Hepatocyte (in vitro differentiated cells): ENCODE measurements at regions not wholly inside any gene's neighbourhood (a gene's known extent, or its start where the extent isn't known, plus 50 kb on each side); places are given as distances from the start of the nearest gene placed in this dataset.

Experiments
- DNase-seq: peaks from one replicate; pipeline ENCODE4 v3.0.0-alpha.2; 2016; ENCODE audit warnings: low spot score
- H2AFZ ChIP-seq: fragments of 200-600 bp; sonication (generic); 2 replicates; pipeline ENCODE4 v1.6.0; 2016; ENCODE audit warnings: antibody characterized with exemption, mild to moderate bottlenecking
- H3K27ac ChIP-seq: fragments of 200-600 bp; sonication (generic); 2 replicates; pipeline ENCODE4 v1.5.1; 2016; ENCODE audit warnings: mild to moderate bottlenecking
- H3K27me3 ChIP-seq: fragments of 200-600 bp; sonication (generic); 2 replicates; pipeline ENCODE4 v1.6.1; 2016
- H3K36me3 ChIP-seq: fragments of 200-600 bp; sonication (generic); replicated peaks from 2 replicates; pipeline ENCODE4 v1.5.1; 2016; ENCODE audit warnings: low read depth; ENCODE audit not compliant: insufficient read depth
- H3K4me1 ChIP-seq: fragments of 200-600 bp; sonication (generic); 2 replicates; pipeline ENCODE4 v1.5.1; 2016; ENCODE audit warnings: mild to moderate bottlenecking, moderate library complexity; ENCODE audit not compliant: insufficient read depth
- H3K4me2 ChIP-seq: fragments of 200-600 bp; sonication (generic); 2 replicates; pipeline ENCODE4 v1.6.0; 2016
- H3K4me3 ChIP-seq: fragments of 200-600 bp; sonication (generic); 2 replicates; pipeline ENCODE4 v1.5.1; 2016; ENCODE audit warnings: mild to moderate bottlenecking
- H3K79me2 ChIP-seq: fragments of 200-600 bp; sonication (generic); 2 replicates; pipeline ENCODE4 v1.6.0; 2017; ENCODE audit warnings: mild to moderate bottlenecking
- H3K9me2 ChIP-seq: fragments of 200-600 bp; sonication (generic); replicated peaks from 2 replicates; pipeline ENCODE4 v1.6.0; 2017; ENCODE audit warnings: mild to moderate bottlenecking; ENCODE audit not compliant: insufficient read depth
- H3K9me3 ChIP-seq: fragments of 200-600 bp; sonication (generic); 2 replicates; pipeline ENCODE4 v1.5.1; 2016; ENCODE audit warnings: low read depth, mild to moderate bottlenecking
- H4K20me1 ChIP-seq: fragments of 200-600 bp; sonication (generic); 2 replicates; pipeline ENCODE4 v1.6.0; 2016; ENCODE audit warnings: mild to moderate bottlenecking; ENCODE audit not compliant: insufficient read depth, poor library complexity, severe bottlenecking
- EZH2 ChIP-seq: fragments of 200-600 bp; sonication (generic); IDR thresholded peaks from 2 replicates; pipeline ENCODE4 v1.6.1; 2016; ENCODE audit warnings: antibody characterized with exemption, mild to moderate bottlenecking, borderline replicate concordance
- EZH2phosphoT487 ChIP-seq: fragments of 200-600 bp; sonication (generic); IDR thresholded peaks from one replicate; pipeline ENCODE4 v1.6.1; 2018; ENCODE audit warnings: antibody characterized with exemption, mild to moderate bottlenecking, low read depth, moderate library complexity; ENCODE audit not compliant: unreplicated experiment, severe bottlenecking
- WGBS: methylation state at CpG from one replicate; pipeline ENCODE4 v1.1.6; 2016; ENCODE audit warnings: low lambda C conversion rate; ENCODE audit errors: missing lambda C conversion rate; 5-methylcytosine and 5-hydroxymethylcytosine counted together
- TF ChIP-seq, protein P1 (sequence below): fragments of 200-600 bp; sonication (generic); IDR thresholded peaks from 2 replicates; pipeline ENCODE4 v1.5.1; 2016; ENCODE audit warnings: antibody characterized with exemption, mild to moderate bottlenecking; ENCODE audit not compliant: poor library complexity

DNA sequence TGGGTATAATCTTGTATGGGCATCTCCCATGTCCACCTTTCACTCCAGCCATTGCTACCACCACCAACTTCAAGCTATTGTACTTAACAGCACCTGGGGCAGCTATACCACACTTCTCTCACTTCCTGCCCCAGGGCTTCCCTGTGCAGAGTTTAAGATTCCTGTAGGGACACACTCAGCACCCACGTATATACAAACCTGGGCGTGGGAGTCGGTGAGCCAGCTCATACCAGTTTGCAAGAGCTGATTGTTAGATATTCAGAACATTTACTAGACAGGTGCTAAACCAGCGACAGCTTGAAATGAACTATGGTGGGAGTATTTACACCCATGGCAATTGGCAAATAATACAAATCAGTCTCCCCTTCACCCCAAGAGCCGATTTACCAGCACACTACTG, 114.8 kb upstream of the CSF3R start:
- Histone ChIP-seq H3K4me1 (no peaks in the 10 kb centered on the region), H3K9me3 (no peaks in the 10 kb centered on the region), H3K36me3 (no peaks in the 10 kb centered on the region), H3K9me2 (no peaks in the 10 kb centered on the region), H3K27ac (no peak overlapping the region), H3K4me2 (no peak overlapping the region), H3K79me2 (no peaks in the 10 kb centered on the region), H3K4me3 (no peak overlapping the region), H4K20me1 (no peaks in the 10 kb centered on the region), H3K27me3 (peaks cover 42% of the 10 kb centered on the region), H2AFZ (no peak overlapping the region)
- TF ChIP-seq EZH2 (no peak), EZH2phosphoT487 (no peak)
- TF ChIP-seq, protein P1, sequence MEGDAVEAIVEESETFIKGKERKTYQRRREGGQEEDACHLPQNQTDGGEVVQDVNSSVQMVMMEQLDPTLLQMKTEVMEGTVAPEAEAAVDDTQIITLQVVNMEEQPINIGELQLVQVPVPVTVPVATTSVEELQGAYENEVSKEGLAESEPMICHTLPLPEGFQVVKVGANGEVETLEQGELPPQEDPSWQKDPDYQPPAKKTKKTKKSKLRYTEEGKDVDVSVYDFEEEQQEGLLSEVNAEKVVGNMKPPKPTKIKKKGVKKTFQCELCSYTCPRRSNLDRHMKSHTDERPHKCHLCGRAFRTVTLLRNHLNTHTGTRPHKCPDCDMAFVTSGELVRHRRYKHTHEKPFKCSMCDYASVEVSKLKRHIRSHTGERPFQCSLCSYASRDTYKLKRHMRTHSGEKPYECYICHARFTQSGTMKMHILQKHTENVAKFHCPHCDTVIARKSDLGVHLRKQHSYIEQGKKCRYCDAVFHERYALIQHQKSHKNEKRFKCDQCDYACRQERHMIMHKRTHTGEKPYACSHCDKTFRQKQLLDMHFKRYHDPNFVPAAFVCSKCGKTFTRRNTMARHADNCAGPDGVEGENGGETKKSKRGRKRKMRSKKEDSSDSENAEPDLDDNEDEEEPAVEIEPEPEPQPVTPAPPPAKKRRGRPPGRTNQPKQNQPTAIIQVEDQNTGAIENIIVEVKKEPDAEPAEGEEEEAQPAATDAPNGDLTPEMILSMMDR = no peak
- WGBS = 74% methylated on average over 5 of the region's 5 CpGs
- DNase-seq = no peak

DNA sequence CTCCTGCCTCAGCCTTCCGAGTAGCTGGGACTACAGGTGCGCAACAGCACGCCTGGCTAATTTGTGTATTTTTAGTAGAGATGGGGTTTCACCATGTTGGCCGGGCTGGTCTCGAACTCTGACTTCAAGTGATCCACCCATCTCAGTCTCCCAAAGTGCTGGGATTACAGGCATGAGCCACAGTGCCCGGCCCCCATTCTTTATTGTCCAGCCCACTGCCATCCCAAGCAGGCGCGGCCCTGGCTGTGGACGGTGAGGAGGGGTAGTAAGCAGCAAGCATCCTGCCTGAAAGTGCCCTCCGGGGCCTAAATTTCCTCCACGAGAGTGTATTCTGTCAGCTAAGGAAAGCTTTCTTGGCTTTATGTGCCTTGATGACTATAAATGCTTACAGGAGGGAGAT, 113.2 kb upstream of the CSF3R start:
- H3K4me2 ChIP-seq = no peak overlapping the region
- H2AFZ ChIP-seq = no peak overlapping the region
- no peaks in the 10 kb centered on the region for H3K9me3 ChIP-seq
- no peak overlapping the region for H3K27ac ChIP-seq
- TF ChIP-seq EZH2 = no peak
- no peak for TF ChIP-seq EZH2phosphoT487
- TF ChIP-seq, protein P1 = no peak
- peaks cover 53% of the 10 kb centered on the region for H3K27me3 ChIP-seq
- WGBS = 86% methylated on average over 11 of the region's 11 CpGs
- H3K9me2 ChIP-seq = no peaks in the 10 kb centered on the region
- no peaks in the 10 kb centered on the region for H4K20me1 ChIP-seq
- H3K79me2 ChIP-seq = no peaks in the 10 kb centered on the region
- H3K4me1 ChIP-seq = no peaks in the 10 kb centered on the region
- H3K4me3 ChIP-seq = no peak overlapping the region
- no peaks in the 10 kb centered on the region for H3K36me3 ChIP-seq
- DNase-seq = no peak

DNA sequence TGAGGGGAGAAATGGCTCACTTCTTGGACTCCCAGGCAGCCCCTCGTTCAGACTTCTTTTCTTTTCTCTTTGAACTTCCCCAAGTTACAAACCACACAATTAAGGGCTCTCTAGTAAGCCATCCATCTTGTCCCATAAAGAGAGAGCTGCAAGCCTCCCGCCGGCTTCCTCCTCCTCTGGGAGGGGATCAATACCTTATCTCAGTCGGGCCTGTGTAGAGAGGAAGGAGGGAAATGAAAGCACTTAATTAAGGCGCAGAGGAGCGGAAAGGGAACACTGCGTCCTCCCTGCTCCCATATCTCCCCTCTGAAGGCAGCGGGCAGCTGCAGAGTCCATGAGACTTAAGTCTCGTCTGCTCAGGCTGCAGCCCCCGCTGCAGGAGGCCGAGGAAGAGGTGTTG, 112.6 kb upstream of the CSF3R start:
- WGBS = 49% methylated on average over 11 of the region's 11 CpGs
- no peak overlapping the region for H3K4me3 ChIP-seq

More for the DNA sequence above, 112.6 kb upstream of the CSF3R start:
- no peak for DNase-seq
- Histone ChIP-seq H3K4me2 (no peak overlapping the region), H3K36me3 (no peaks in the 10 kb centered on the region), H3K27ac (no peak overlapping the region), H3K27me3 (peaks cover 51% of the 10 kb centered on the region), H3K4me1 (no peaks in the 10 kb centered on the region), H3K79me2 (no peaks in the 10 kb centered on the region), H3K9me2 (no peaks in the 10 kb centered on the region), H2AFZ (no peak overlapping the region), H4K20me1 (no peaks in the 10 kb centered on the region), H3K9me3 (no peaks in the 10 kb centered on the region)
- TF ChIP-seq, protein P1 = no peak
- TF ChIP-seq EZH2 (no peak), EZH2phosphoT487 (no peak)
